Gastrocnemius medialis (tissue), 4 donors: ENCODE measurements at regions not wholly inside any gene's neighbourhood (a gene's known extent, or its start where the extent isn't known, plus 50 kb on each side); places are given as distances from the start of the nearest gene placed in this dataset.

ENCODE experiments used
- POLR2A ChIP-seq, 2 donors: fragments of 450-650 bp; IDR thresholded peaks; one replicate each; pipeline ENCODE4 v1.6.1; 2017; ENCODE audit warnings: antibody characterized with exemption in 2 of 2, mild to moderate bottlenecking in 2 of 2, moderate library complexity in 2 of 2
- TF ChIP-seq, protein P1 (sequence below), 5 experiments: fragments of 450-650 bp in 3 of 5; fragments of 200-600 bp in 2 of 5; sonication (generic) in 2 of 5; IDR thresholded peaks in 4 of 5; conservative IDR thresholded peaks in 1 of 5; 1 replicate in 4 of 5; 2 replicates in 1 of 5; pipeline ENCODE4 v1.5.1; 2016 to 2019; ENCODE audit warnings: antibody characterized with exemption in 5 of 5, mild to moderate bottlenecking in 3 of 5, moderate library complexity in 3 of 5

DNA sequence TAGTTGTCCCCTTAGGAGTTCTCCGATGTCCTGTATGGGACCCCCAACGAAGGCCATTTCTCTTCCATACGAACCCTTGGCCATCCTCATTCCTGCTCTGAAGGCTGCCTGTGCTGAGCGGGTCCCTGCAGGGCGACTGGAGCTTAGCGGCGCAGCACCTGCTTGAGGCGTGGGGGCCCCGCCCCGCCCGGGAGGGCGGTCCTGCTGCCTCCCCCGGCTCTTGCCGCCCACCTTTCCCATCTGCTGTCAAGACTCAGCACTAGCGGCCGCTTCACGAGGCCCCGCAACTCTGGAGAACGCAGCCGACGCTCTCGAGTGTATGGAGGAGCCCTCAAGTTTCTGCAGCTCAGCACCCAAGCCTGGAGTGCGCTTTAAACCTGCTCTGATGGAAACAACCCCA lies 197.7 kb downstream of the TRIML1 start:
- TF ChIP-seq, protein P1, sequence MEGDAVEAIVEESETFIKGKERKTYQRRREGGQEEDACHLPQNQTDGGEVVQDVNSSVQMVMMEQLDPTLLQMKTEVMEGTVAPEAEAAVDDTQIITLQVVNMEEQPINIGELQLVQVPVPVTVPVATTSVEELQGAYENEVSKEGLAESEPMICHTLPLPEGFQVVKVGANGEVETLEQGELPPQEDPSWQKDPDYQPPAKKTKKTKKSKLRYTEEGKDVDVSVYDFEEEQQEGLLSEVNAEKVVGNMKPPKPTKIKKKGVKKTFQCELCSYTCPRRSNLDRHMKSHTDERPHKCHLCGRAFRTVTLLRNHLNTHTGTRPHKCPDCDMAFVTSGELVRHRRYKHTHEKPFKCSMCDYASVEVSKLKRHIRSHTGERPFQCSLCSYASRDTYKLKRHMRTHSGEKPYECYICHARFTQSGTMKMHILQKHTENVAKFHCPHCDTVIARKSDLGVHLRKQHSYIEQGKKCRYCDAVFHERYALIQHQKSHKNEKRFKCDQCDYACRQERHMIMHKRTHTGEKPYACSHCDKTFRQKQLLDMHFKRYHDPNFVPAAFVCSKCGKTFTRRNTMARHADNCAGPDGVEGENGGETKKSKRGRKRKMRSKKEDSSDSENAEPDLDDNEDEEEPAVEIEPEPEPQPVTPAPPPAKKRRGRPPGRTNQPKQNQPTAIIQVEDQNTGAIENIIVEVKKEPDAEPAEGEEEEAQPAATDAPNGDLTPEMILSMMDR (IDR thresholded peaks at IDR 0.05 in 4 of 5, conservative IDR thresholded peaks at IDR 0.05 in 1 of 5), result no peak
- TF ChIP-seq POLR2A (IDR thresholded peaks at IDR 0.05), result no peak
